ENCODE measurements at regions not wholly inside any gene's neighbourhood (a gene's known extent, or its start where the extent isn't known, plus 50 kb on each side); places are given as distances from the start of the nearest gene placed in this dataset.
A peak's percentile ranks its signal among the peaks of the same experiment; 100 is the strongest.

DNA sequence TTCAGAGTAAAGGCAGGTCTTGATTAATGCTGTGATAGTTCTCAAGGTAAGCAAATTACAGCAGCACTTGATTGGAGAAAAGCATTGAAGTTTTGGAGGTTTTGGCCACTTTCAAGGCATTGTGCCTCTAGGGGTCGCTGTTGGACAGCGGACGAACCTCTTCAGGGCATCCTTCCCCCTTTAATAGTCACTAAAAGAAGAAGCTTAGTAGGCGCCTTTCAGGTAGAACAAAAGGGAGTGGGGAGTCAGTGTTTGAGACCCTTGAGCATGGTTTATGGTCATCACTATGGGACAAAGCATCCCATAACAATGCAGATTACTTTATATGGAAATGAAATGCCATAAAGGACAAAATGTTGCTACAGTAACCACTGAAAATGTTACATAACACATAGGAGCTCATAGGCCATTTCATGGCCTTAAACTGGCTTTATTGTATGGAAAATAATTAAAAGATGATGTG, 199.5 kb upstream of the DCN start:
- DNase-seq (ENCODE audit: low read depth) = peak; percentile 74
- Histone ChIP-seq H3K4me3 (ENCODE audit: low read depth, low read length) (peak overlapping the region; percentile 34), H3K36me3 (ENCODE audit: control insufficient read depth, insufficient read depth, low read length) (no peaks in the 10 kb centered on the region), H3K27me3 (ENCODE audit: control insufficient read depth, insufficient read depth, low read length) (no peaks in the 10 kb centered on the region)
- no peak for FAIRE-seq
- TF ChIP-seq, protein P1, sequence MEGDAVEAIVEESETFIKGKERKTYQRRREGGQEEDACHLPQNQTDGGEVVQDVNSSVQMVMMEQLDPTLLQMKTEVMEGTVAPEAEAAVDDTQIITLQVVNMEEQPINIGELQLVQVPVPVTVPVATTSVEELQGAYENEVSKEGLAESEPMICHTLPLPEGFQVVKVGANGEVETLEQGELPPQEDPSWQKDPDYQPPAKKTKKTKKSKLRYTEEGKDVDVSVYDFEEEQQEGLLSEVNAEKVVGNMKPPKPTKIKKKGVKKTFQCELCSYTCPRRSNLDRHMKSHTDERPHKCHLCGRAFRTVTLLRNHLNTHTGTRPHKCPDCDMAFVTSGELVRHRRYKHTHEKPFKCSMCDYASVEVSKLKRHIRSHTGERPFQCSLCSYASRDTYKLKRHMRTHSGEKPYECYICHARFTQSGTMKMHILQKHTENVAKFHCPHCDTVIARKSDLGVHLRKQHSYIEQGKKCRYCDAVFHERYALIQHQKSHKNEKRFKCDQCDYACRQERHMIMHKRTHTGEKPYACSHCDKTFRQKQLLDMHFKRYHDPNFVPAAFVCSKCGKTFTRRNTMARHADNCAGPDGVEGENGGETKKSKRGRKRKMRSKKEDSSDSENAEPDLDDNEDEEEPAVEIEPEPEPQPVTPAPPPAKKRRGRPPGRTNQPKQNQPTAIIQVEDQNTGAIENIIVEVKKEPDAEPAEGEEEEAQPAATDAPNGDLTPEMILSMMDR (IDR thresholded peaks at IDR 0.05; ENCODE audit: insufficient read depth, low read length, severe bottlenecking) = peak; percentile 87

DNA sequence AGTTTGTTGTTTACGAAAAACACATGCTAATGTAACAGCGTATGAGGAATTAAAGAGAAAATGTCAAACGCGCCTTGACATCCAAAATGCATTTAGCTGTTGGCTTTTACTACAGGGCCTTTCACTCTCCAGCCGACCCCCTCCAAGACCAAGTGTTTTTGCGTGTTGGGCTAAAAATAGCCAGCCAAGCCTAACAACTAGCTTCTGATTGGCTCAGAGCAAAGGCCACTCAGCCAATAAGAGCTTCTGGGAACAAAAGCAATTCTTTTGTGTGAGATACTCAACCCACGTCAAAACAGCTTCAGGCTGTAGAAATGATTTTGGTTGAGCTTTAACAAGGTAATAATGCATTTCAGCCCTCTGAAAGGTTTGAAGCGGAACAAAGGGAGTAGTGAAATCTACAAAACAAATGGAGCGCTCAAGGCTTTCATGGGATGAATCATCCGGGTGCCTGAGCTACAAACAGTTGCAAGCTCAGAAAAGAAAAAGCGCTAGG, 198.7 kb upstream of the DCN start:
- Histone ChIP-seq H3K36me3 (ENCODE audit: control insufficient read depth, insufficient read depth, low read length) (no peaks in the 10 kb centered on the region), H3K4me3 (ENCODE audit: low read depth, low read length) (peak overlapping the region; percentile 34), H3K27me3 (ENCODE audit: control insufficient read depth, insufficient read depth, low read length) (no peaks in the 10 kb centered on the region)
- DNase-seq (ENCODE audit: low read depth) (peak; percentile 78), FAIRE-seq (no peak)
- TF ChIP-seq, protein P1 (IDR thresholded peaks at IDR 0.05; ENCODE audit: insufficient read depth, low read length, severe bottlenecking) = no peak

DNA sequence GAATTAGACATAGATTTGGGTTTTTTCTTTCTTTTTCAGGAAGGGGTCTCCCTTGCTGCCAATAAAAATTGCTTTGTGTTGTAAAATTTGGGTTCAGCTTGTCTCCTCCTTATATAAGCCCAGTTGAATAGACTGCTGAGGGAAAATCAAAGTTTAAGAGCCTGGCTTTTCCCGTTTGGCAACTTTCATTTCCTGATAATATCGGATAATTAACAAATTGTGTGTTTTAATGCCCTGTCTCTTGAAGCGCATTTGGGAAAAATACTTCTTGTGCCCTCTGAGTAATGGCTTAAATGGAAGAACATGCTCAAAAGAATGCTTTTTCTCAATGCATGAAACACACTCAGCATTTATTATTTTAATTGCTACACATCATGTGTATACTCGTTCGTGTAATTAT, 198.0 kb upstream of the DCN start:
- TF ChIP-seq, protein P1 (IDR thresholded peaks at IDR 0.05; ENCODE audit: insufficient read depth, low read length, severe bottlenecking) = no peak
- H3K4me3 ChIP-seq (ENCODE audit: low read depth, low read length) = no peak overlapping the region
- DNase-seq (ENCODE audit: low read depth) (peak; percentile 7), FAIRE-seq (no peak)
- no peaks in the 10 kb centered on the region for H3K36me3 ChIP-seq (ENCODE audit: control insufficient read depth, insufficient read depth, low read length)
- H3K27me3 ChIP-seq (ENCODE audit: control insufficient read depth, insufficient read depth, low read length) = no peaks in the 10 kb centered on the region

DNA sequence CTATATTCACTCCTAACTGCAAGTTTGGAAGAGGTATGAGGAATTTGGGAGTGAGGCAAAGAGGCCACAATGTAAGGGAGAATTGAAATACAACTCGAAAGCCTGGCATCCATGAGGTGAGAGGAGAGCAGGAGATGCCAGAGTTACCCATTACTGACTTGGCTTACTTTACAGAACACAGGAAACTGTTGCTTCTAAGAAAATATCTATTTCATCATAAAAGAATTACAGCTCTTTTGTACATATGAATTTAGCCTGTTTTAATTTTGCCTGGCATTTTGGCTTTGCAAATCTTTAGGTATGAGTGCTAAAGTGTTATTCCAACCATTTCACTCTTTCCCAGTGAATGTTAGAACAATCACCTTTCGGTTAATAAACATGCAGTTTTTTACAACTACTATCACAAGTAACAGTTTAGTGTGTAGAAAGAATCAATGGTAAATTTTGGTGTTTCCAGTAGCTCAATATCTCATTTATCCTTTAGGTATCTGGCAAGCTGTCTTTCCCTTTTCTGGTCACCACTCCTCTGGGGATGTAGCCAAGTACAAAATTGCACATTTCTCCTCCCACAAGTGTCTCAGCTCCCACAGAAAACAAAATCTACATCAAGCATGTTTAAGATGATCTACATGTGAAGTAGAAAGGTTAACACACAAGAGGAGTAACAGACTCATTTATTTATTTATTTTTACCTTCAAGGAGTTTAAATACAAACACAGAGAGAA, 196.6 kb upstream of the DCN start:
- TF ChIP-seq, protein P1 (IDR thresholded peaks at IDR 0.05; ENCODE audit: insufficient read depth, low read length, severe bottlenecking) = no peak

DNA sequence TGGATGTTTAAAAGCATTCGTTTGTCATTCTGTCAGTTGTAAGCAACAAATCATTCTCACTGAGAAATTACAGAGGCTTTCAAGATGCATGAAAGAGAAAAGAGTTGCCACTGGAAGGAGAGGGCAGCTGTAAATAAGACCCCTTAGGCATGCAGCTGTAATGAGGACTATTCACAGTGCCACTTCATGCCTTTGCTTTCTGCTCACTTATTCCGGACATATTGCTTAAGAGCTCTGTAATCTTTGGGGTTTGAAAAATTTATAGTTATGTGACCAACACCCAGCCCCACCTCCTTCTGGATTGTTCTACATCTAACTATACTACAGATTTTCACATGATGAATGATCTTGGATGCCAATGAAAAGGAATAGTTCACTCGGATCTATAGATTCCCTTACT, 194.8 kb upstream of the DCN start:
- no peaks in the 10 kb centered on the region for H3K36me3 ChIP-seq (ENCODE audit: control insufficient read depth, insufficient read depth, low read length)
- H3K4me3 ChIP-seq (ENCODE audit: low read depth, low read length) = no peak overlapping the region
- H3K27me3 ChIP-seq (ENCODE audit: control insufficient read depth, insufficient read depth, low read length) = no peaks in the 10 kb centered on the region
- TF ChIP-seq, protein P1 (IDR thresholded peaks at IDR 0.05; ENCODE audit: insufficient read depth, low read length, severe bottlenecking) = no peak
- DNase-seq (ENCODE audit: low read depth) = no peak
- FAIRE-seq = no peak

More for the DNA sequence above, 196.6 kb upstream of the DCN start:
- Histone ChIP-seq H3K36me3 (ENCODE audit: control insufficient read depth, insufficient read depth, low read length) (no peaks in the 10 kb centered on the region), H3K27me3 (ENCODE audit: control insufficient read depth, insufficient read depth, low read length) (no peaks in the 10 kb centered on the region), H3K4me3 (ENCODE audit: low read depth, low read length) (no peak overlapping the region)
- FAIRE-seq (no peak), DNase-seq (ENCODE audit: low read depth) (no peak)

Measured in bronchial epithelial cell (primary cell).